Smooth muscle cell (in vitro differentiated cells): ENCODE measurements at regions not wholly inside any gene's neighbourhood (a gene's known extent, or its start where the extent isn't known, plus 50 kb on each side); places are given as distances from the start of the nearest gene placed in this dataset.

Source experiments
- DNase-seq: peaks from one replicate; lab custom pipeline; 2025; ENCODE audit not compliant: unreplicated experiment; lab: John Stamatoyannopoulos, UW
- H2AFZ ChIP-seq: fragments of 200-600 bp; sonication (generic); 2 replicates; pipeline ENCODE4 v1.6.0; 2016; ENCODE audit warnings: antibody characterized with exemption, low read depth, mild to moderate bottlenecking
- H3F3A ChIP-seq: fragments of 200-600 bp; sonication (generic); 2 replicates; pipeline ENCODE4 v1.6.0; 2017; ENCODE audit warnings: antibody characterized with exemption, low read depth
- H3K27ac ChIP-seq: fragments of 200-600 bp; sonication (generic); 2 replicates; pipeline ENCODE4 v1.5.1; 2016; ENCODE audit warnings: low read depth, mild to moderate bottlenecking
- H3K27me3 ChIP-seq: fragments of 200-600 bp; sonication (generic); 2 replicates; pipeline ENCODE4 v1.6.1; 2016; ENCODE audit warnings: low read depth, mild to moderate bottlenecking
- H3K36me3 ChIP-seq: fragments of 200-600 bp; sonication (generic); 2 replicates; pipeline ENCODE4 v1.5.1; 2016; ENCODE audit warnings: low read depth
- H3K4me1 ChIP-seq: fragments of 200-600 bp; sonication (generic); 2 replicates; pipeline ENCODE4 v1.5.1; 2016; ENCODE audit warnings: low read depth
- H3K4me2 ChIP-seq: fragments of 200-600 bp; sonication (generic); 2 replicates; pipeline ENCODE4 v1.6.0; 2016; ENCODE audit warnings: mild to moderate bottlenecking
- H3K4me3 ChIP-seq: fragments of 200-600 bp; sonication (generic); 2 replicates; pipeline ENCODE4 v1.5.1; 2016; ENCODE audit warnings: mild to moderate bottlenecking
- H3K79me2 ChIP-seq: fragments of 200-600 bp; sonication (generic); 2 replicates; pipeline ENCODE4 v1.6.0; 2016; ENCODE audit warnings: low read depth, mild to moderate bottlenecking
- H3K9ac ChIP-seq: fragments of 200-600 bp; sonication (generic); 2 replicates; pipeline ENCODE4 v1.6.0; 2016; ENCODE audit warnings: low read depth
- H3K9me3 ChIP-seq: fragments of 200-600 bp; sonication (generic); replicated peaks from 2 replicates; pipeline ENCODE4 v1.5.1; 2016; ENCODE audit warnings: low read depth
- H4K20me1 ChIP-seq: fragments of 200-600 bp; sonication (generic); 2 replicates; pipeline ENCODE4 v1.6.0; 2016; ENCODE audit warnings: low read depth
- WGBS: methylation state at CpG from one replicate; pipeline ENCODE4 v1.1.7; 2016; ENCODE audit warnings: low lambda C conversion rate; 5-methylcytosine and 5-hydroxymethylcytosine counted together
- TF ChIP-seq, protein P1 (sequence below): fragments of 200-600 bp; sonication (generic); IDR thresholded peaks from 2 replicates; pipeline ENCODE4 v1.5.1; 2017; ENCODE audit warnings: borderline replicate concordance, mild to moderate bottlenecking, antibody characterized with exemption; ENCODE audit not compliant: insufficient read depth, poor library complexity, severe bottlenecking

DNA sequence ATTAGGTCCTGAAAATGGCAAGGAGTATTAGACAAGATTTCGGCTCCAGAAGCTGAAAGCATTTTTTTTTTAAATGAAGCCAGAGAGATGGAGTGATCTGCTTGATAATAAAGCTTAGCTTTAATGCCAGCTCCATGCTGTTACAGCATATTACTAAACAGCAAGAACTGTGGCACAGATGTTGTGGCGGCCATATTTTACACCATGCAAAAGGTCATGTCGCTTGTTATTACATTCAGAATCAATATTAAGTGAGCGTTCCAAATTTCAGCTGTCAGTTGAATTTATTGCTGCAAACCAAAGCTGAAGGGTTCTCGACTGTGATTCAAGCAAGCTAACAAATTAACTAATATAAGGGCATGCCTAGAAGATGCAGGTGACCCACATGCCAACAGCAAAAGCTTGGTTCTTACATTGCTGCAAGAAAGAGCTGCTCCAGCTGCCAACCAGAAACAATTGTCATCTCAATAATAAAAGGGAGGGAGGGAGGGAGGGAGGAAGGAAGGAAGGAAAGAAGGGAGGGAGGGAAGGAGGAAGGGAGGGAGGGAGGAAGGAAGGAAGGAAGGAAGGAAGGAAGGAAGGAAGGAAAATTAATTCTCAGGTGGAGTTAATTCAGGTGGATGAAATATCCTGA lies 517.7 kb upstream of the WWC1 start:
- H3K4me2 ChIP-seq = no peak overlapping the region
- no peak overlapping the region for H3K9ac ChIP-seq
- H2AFZ ChIP-seq = no peak overlapping the region
- no peaks in the 10 kb centered on the region for H4K20me1 ChIP-seq
- H3K4me1 ChIP-seq = no peaks in the 10 kb centered on the region
- H3K36me3 ChIP-seq = no peaks in the 10 kb centered on the region
- no peaks in the 10 kb centered on the region for H3K79me2 ChIP-seq
- H3K27me3 ChIP-seq = no peaks in the 10 kb centered on the region
- no peak overlapping the region for H3K27ac ChIP-seq
- H3K4me3 ChIP-seq = no peak overlapping the region
- TF ChIP-seq, protein P1, sequence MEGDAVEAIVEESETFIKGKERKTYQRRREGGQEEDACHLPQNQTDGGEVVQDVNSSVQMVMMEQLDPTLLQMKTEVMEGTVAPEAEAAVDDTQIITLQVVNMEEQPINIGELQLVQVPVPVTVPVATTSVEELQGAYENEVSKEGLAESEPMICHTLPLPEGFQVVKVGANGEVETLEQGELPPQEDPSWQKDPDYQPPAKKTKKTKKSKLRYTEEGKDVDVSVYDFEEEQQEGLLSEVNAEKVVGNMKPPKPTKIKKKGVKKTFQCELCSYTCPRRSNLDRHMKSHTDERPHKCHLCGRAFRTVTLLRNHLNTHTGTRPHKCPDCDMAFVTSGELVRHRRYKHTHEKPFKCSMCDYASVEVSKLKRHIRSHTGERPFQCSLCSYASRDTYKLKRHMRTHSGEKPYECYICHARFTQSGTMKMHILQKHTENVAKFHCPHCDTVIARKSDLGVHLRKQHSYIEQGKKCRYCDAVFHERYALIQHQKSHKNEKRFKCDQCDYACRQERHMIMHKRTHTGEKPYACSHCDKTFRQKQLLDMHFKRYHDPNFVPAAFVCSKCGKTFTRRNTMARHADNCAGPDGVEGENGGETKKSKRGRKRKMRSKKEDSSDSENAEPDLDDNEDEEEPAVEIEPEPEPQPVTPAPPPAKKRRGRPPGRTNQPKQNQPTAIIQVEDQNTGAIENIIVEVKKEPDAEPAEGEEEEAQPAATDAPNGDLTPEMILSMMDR = no peak
- DNase-seq = no peak
- no peaks in the 10 kb centered on the region for H3F3A ChIP-seq
- H3K9me3 ChIP-seq = no peaks in the 10 kb centered on the region
- WGBS = 94% methylated on average over 5 of the region's 5 CpGs

DNA sequence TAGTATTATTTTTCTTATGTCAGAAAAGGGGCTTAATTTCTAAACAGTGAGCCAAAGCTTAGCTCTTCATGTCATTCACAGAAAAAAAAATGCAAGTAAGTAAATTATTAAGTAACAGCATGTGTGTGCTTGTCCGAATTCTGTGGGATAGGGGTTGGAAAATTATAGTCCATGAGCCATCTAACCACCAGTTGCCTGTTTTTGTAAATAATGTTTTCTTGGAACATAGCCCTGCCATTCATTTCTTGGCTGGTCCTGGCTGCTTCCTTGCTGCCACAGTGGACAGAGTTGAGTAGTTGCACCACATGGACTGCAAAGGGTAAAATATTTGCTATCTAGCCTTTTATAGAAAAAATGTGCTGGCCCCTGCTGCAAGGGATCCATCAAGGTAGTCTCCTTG lies 513.7 kb upstream of the WWC1 start:
- Histone ChIP-seq H3K36me3 (no peaks in the 10 kb centered on the region), H3K9me3 (no peaks in the 10 kb centered on the region), H3K27me3 (no peaks in the 10 kb centered on the region), H2AFZ (no peak overlapping the region), H3F3A (no peaks in the 10 kb centered on the region), H3K4me3 (no peak overlapping the region), H3K4me2 (no peak overlapping the region), H3K4me1 (no peaks in the 10 kb centered on the region), H4K20me1 (no peaks in the 10 kb centered on the region), H3K79me2 (no peaks in the 10 kb centered on the region), H3K27ac (no peak overlapping the region), H3K9ac (no peak overlapping the region)
- no peak for DNase-seq
- WGBS = 92% methylated on average over 1 of the region's 1 CpG
- TF ChIP-seq, protein P1 = no peak

DNA sequence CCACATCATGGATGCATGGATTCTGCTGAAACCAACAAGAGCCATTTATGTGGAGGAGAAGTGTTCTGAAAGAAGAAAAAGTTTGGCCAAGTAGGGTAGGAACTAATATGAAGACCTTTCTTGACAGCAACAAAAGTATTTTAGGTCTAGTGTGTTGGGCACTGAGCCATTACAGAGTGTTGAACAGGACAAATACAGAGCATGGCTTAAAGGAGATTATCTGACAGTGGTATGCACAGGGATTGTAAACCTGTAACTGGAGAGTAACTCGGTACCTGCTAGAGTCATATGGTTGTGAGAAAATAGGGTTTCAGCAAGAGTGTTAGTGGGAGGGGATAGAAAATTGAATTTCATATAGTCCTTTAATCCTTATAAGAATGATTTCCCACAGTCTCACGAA lies 513.2 kb upstream of the WWC1 start:
- Histone ChIP-seq H3K79me2 (no peaks in the 10 kb centered on the region), H4K20me1 (no peaks in the 10 kb centered on the region), H2AFZ (no peak overlapping the region), H3K9ac (no peak overlapping the region), H3K4me2 (no peak overlapping the region), H3K27ac (no peak overlapping the region), H3K27me3 (no peaks in the 10 kb centered on the region), H3K4me3 (no peak overlapping the region), H3F3A (no peaks in the 10 kb centered on the region), H3K36me3 (no peaks in the 10 kb centered on the region), H3K4me1 (no peaks in the 10 kb centered on the region), H3K9me3 (no peaks in the 10 kb centered on the region)
- TF ChIP-seq, protein P1 = no peak
- whole genome bisulfite sequencing = 87% methylated on average over 2 of the region's 2 CpGs
- no peak for DNase-seq

DNA sequence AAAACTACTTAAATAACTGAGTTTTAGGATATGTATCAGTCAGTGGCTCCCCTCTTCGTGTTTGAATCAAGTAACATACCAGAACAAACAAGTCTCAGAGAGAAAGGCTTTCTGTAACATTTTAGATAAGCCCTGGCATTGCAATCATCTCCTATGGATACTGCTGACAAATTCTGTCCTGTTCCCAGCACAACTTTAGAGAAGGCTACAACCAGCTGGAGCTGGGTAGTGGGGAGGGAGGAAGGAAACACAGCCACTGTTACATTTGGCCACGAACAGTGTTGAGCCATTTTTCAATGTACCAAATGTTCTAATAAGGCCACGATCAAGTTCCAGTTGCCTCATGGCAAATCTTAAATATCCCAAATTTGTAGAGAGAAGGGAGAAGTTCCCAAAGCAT lies 511.8 kb upstream of the WWC1 start:
- Histone ChIP-seq H3K79me2 (no peaks in the 10 kb centered on the region), H3K4me3 (no peak overlapping the region), H3K4me2 (no peak overlapping the region), H3K9me3 (no peaks in the 10 kb centered on the region), H3K27me3 (no peaks in the 10 kb centered on the region), H3K36me3 (no peaks in the 10 kb centered on the region), H3K4me1 (no peaks in the 10 kb centered on the region), H3K9ac (no peak overlapping the region), H4K20me1 (no peaks in the 10 kb centered on the region), H3F3A (no peaks in the 10 kb centered on the region), H2AFZ (no peak overlapping the region), H3K27ac (no peak overlapping the region)
- 81% methylated on average over 3 of the region's 3 CpGs for WGBS
- DNase-seq = no peak
- TF ChIP-seq, protein P1 = no peak
